Chondrocyte (in vitro differentiated cells): ENCODE measurements at regions not wholly inside any gene's neighbourhood (a gene's known extent, or its start where the extent isn't known, plus 50 kb on each side); places are given as distances from the start of the nearest gene placed in this dataset.

Experiments
- DNase-seq: peaks from one replicate; pipeline ENCODE4 v3.0.0; 2021; ENCODE audit warnings: mixed read lengths, low spot score
- H3K27ac Mint-ChIP-seq: one replicate; pipeline ENCODE4 v1.8.0; 2021; ENCODE audit warnings: mild to moderate bottlenecking, moderate library complexity, mixed read lengths; ENCODE audit not compliant: unreplicated experiment
- H3K27me3 Mint-ChIP-seq: 2 replicates; pipeline ENCODE4 v1.8.0; 2021; ENCODE audit warnings: low read depth, mixed read lengths
- H3K36me3 Mint-ChIP-seq: 2 replicates; pipeline ENCODE4 v1.8.0; 2021; ENCODE audit warnings: low read depth, mixed read lengths
- H3K4me1 Mint-ChIP-seq: 2 replicates; pipeline ENCODE4 v1.8.0; 2021; ENCODE audit warnings: low read depth, mild to moderate bottlenecking, mixed read lengths
- H3K4me3 Mint-ChIP-seq: one replicate; pipeline ENCODE4 v1.8.0; 2021; ENCODE audit warnings: mild to moderate bottlenecking, moderate library complexity, mixed read lengths; ENCODE audit not compliant: unreplicated experiment
- H3K9me3 Mint-ChIP-seq: 2 replicates; pipeline ENCODE4 v1.8.0; 2021; ENCODE audit warnings: low read depth, mixed read lengths
- CTCF ChIP-seq: fragments of 200-600 bp; sonication (generic); IDR thresholded peaks from 2 replicates; pipeline ENCODE4 v1.5.0; 2021; ENCODE audit warnings: antibody characterized with exemption, mild to moderate bottlenecking, moderate library complexity

- Mint-ChIP-seq H3K9me3 (peaks cover 25% of the 10 kb centered on the region), H3K4me1 (no peaks in the 10 kb centered on the region), H3K27me3 (no peaks in the 10 kb centered on the region), H3K4me3 (no peak overlapping the region), H3K36me3 (no peaks in the 10 kb centered on the region), H3K27ac (no peak overlapping the region)
- no peak for TF ChIP-seq CTCF
- DNase-seq = no peak
These were observed 803.2 kb downstream of the TBC1D22A start for GRCh38 chr22:47565607-47566006.

- peaks cover 27% of the 10 kb centered on the region for H3K9me3 Mint-ChIP-seq
- no peak overlapping the region for H3K27ac Mint-ChIP-seq
These were observed 802.4 kb downstream of the TBC1D22A start for GRCh38 chr22:47564651-47565434.

GRCh38 chr22:47564158-47564450 is 801.7 kb downstream of the TBC1D22A start:
- DNase-seq = no peak
- H3K4me3 Mint-ChIP-seq = no peak overlapping the region
- no peak for TF ChIP-seq CTCF
- H3K4me1 Mint-ChIP-seq = no peaks in the 10 kb centered on the region
- peaks cover 27% of the 10 kb centered on the region for H3K9me3 Mint-ChIP-seq
- no peak overlapping the region for H3K27ac Mint-ChIP-seq
- H3K36me3 Mint-ChIP-seq = no peaks in the 10 kb centered on the region
- H3K27me3 Mint-ChIP-seq = no peaks in the 10 kb centered on the region

More at GRCh38 chr22:47564651-47565434, 802.4 kb downstream of the TBC1D22A start:
- Mint-ChIP-seq H3K4me1 (no peaks in the 10 kb centered on the region), H3K36me3 (no peaks in the 10 kb centered on the region), H3K27me3 (no peaks in the 10 kb centered on the region), H3K4me3 (no peak overlapping the region)
- DNase-seq = no peak
- TF ChIP-seq CTCF = no peak

GRCh38 chr22:47563406-47564157 is 801.1 kb downstream of the TBC1D22A start:
- DNase-seq = no peak
- Mint-ChIP-seq H3K9me3 (peaks cover 27% of the 10 kb centered on the region), H3K27me3 (no peaks in the 10 kb centered on the region), H3K4me3 (no peak overlapping the region), H3K27ac (no peak overlapping the region), H3K4me1 (no peaks in the 10 kb centered on the region), H3K36me3 (no peaks in the 10 kb centered on the region)
- no peak for TF ChIP-seq CTCF

- Mint-ChIP-seq H3K27me3 (no peaks in the 10 kb centered on the region), H3K27ac (no peak overlapping the region), H3K4me3 (no peak overlapping the region), H3K4me1 (no peaks in the 10 kb centered on the region), H3K36me3 (no peaks in the 10 kb centered on the region), H3K9me3 (peaks cover 28% of the 10 kb centered on the region)
- no peak for TF ChIP-seq CTCF
- DNase-seq = no peak
These were observed 799.3 kb downstream of the TBC1D22A start for GRCh38 chr22:47561766-47562165.
